ENCODE measurements at regions not wholly inside any gene's neighbourhood (a gene's known extent, or its start where the extent isn't known, plus 50 kb on each side); places are given as distances from the start of the nearest gene placed in this dataset.

DNA sequence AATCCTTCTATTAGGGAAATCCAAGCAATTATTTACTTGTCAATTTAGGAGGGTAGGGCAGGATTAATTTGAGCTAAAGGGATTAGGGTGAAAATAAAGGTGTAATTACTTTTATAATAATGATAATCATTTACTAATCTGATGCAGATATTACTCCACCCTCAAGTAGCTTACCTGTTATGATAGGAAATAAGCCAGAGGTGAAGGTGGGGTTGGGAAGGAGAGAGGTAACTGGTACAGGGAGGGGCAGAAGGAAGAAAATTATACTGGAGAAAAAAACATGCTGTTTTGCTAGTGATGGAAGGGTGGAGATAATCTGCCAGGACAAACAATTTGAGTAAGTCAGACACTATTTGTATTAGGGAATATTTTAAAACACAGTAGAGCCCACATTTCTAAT, 157.7 kb downstream of the BARX2 start:
- Histone ChIP-seq H3K27ac (ENCODE audit: low read length) (no peak overlapping the region), H3K9me3 (ENCODE audit: control insufficient read depth, insufficient read depth, low read depth, low read length) (peaks cover 16% of the 10 kb centered on the region), H3K27me3 (ENCODE audit: control insufficient read depth, insufficient read depth, low read length) (no peaks in the 10 kb centered on the region; the same call in 1 of the 2 replicates), H3K4me1 (ENCODE audit: control insufficient read depth, insufficient read depth, low read length) (no peaks in the 10 kb centered on the region), H3K4me3 (ENCODE audit: low read depth in 2 of 2, low read length in 2 of 2) (no peak overlapping the region), H3K36me3 (ENCODE audit: control insufficient read depth, insufficient read depth, low read length) (no peaks in the 10 kb centered on the region)
- ATAC-seq (no peak), DNase-seq (ENCODE audit: low read depth, low spot score) (no peak)
- TF ChIP-seq POLR2AphosphoS5 (IDR thresholded peaks at IDR 0.05; ENCODE audit: low read depth, low read length), result no peak
- no peak for TF ChIP-seq SIN3A (IDR thresholded peaks at IDR 0.05; ENCODE audit: borderline replicate concordance, insufficient read depth, low read depth, low read length)
- no peak for TF ChIP-seq REST (IDR thresholded peaks at IDR 0.05; ENCODE audit: insufficient read depth in 1 of 2, low read depth in 2 of 2, low read length in 1 of 2)
- no peak for TF ChIP-seq TCF7L2 (IDR thresholded peaks at IDR 0.05; ENCODE audit: low read depth, low read length)
- TF ChIP-seq, protein P1, sequence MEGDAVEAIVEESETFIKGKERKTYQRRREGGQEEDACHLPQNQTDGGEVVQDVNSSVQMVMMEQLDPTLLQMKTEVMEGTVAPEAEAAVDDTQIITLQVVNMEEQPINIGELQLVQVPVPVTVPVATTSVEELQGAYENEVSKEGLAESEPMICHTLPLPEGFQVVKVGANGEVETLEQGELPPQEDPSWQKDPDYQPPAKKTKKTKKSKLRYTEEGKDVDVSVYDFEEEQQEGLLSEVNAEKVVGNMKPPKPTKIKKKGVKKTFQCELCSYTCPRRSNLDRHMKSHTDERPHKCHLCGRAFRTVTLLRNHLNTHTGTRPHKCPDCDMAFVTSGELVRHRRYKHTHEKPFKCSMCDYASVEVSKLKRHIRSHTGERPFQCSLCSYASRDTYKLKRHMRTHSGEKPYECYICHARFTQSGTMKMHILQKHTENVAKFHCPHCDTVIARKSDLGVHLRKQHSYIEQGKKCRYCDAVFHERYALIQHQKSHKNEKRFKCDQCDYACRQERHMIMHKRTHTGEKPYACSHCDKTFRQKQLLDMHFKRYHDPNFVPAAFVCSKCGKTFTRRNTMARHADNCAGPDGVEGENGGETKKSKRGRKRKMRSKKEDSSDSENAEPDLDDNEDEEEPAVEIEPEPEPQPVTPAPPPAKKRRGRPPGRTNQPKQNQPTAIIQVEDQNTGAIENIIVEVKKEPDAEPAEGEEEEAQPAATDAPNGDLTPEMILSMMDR (IDR thresholded peaks at IDR 0.05), result no peak
- POLR2A ChIA-PET, result no interaction called here
- CTCF ChIA-PET, result no interaction called here
- in situ Hi-C loops (cut with HindIII; ENCODE audit: low pct_unique_long_range_greater_than_20kb, low sequenced_read_pairs), result no loop called here
- intact Hi-C loops (cut with micrococcal nuclease; ENCODE audit: unreplicated experiment), result no loop called here
- no TSS peak for BruUV-seq (replicated peaks)

GRCh38 chr11:129536338-129536737, 160.7 kb downstream of the BARX2 start:
- ChIA-PET CTCF (no interaction called here), POLR2A (no interaction called here)
- in situ Hi-C loops (cut with HindIII; ENCODE audit: low pct_unique_long_range_greater_than_20kb, low sequenced_read_pairs), result no loop called here
- BruUV-seq (replicated peaks), result no TSS peak
- peaks cover 16% of the 10 kb centered on the region for H3K9me3 ChIP-seq (ENCODE audit: control insufficient read depth, insufficient read depth, low read depth, low read length)
- no peaks in the 10 kb centered on the region for H3K4me1 ChIP-seq (ENCODE audit: control insufficient read depth, insufficient read depth, low read length)
- DNase-seq (ENCODE audit: low read depth, low spot score) (no peak), ATAC-seq (no peak)
- H3K4me3 ChIP-seq (ENCODE audit: low read depth in 2 of 2, low read length in 2 of 2), result no peak overlapping the region
- intact Hi-C loops (cut with micrococcal nuclease; ENCODE audit: unreplicated experiment), result no loop called here
- H3K27me3 ChIP-seq (ENCODE audit: control insufficient read depth, insufficient read depth, low read length), result no peaks in the 10 kb centered on the region
- no peaks in the 10 kb centered on the region for H3K36me3 ChIP-seq (ENCODE audit: control insufficient read depth, insufficient read depth, low read length)
- TF ChIP-seq POLR2AphosphoS5 (IDR thresholded peaks at IDR 0.05; ENCODE audit: low read depth, low read length) (no peak), REST (IDR thresholded peaks at IDR 0.05; ENCODE audit: insufficient read depth in 1 of 2, low read depth in 2 of 2, low read length in 1 of 2) (no peak), SIN3A (IDR thresholded peaks at IDR 0.05; ENCODE audit: borderline replicate concordance, insufficient read depth, low read depth, low read length) (no peak), TCF7L2 (IDR thresholded peaks at IDR 0.05; ENCODE audit: low read depth, low read length) (no peak)
- TF ChIP-seq, protein P1 (IDR thresholded peaks at IDR 0.05), result no peak
- H3K27ac ChIP-seq (ENCODE audit: low read length), result no peak overlapping the region
